GM12891 (cell line): ENCODE measurements at regions not wholly inside any gene's neighbourhood (a gene's known extent, or its start where the extent isn't known, plus 50 kb on each side); places are given as distances from the start of the nearest gene placed in this dataset.

Experiments used
- DNase-seq: peaks from one replicate; pipeline ENCODE4 v3.0.0; 2011; ENCODE audit warnings: low spot score; ENCODE audit not compliant: insufficient read length
- FAIRE-seq: peaks from 2 replicates; lab custom pipeline; 2011; peaks lifted over from hg19 to GRCh38; lab: Jason Lieb, UNC
- PAX5 ChIP-seq: IDR thresholded peaks from 2 replicates; pipeline ENCODE4 v1.6.1; 2011; ENCODE audit warnings: low read length, moderate library complexity, mild to moderate bottlenecking; ENCODE audit not compliant: insufficient read depth, severe bottlenecking
- POLR2A ChIP-seq: IDR thresholded peaks from 2 replicates; pipeline ENCODE4 v1.6.1; 2011; ENCODE audit warnings: low read depth, low read length, control low read depth
- POLR2AphosphoS5 ChIP-seq: IDR thresholded peaks from 2 replicates; pipeline ENCODE4 v1.6.1; 2011; ENCODE audit warnings: low read depth, low read length, control low read depth
- POU2F2 ChIP-seq: IDR thresholded peaks from 2 replicates; pipeline ENCODE4 v1.6.1; 2011; ENCODE audit warnings: low read depth, mild to moderate bottlenecking, control low read depth, low read length, moderate library complexity
- SPI1 ChIP-seq: IDR thresholded peaks from 2 replicates; pipeline ENCODE4 v1.6.1; 2011; ENCODE audit warnings: low read depth, low read length, control low read depth
- TAF1 ChIP-seq: IDR thresholded peaks from 2 replicates; pipeline ENCODE4 v1.6.1; 2011; ENCODE audit warnings: low read depth, low read length, control low read depth

GRCh38 chr5:9859808-9860207 is 229.7 kb upstream of the TAS2R1 start:
- no peak for DNase-seq
- no peak for TF ChIP-seq POU2F2
- TF ChIP-seq PAX5 = no peak
- no peak for TF ChIP-seq SPI1
- no peak for TF ChIP-seq POLR2AphosphoS5
- no peak for TF ChIP-seq POLR2A
- no peak for TF ChIP-seq TAF1
- FAIRE-seq = no peak

GRCh38 chr5:9858043-9858442 is 227.9 kb upstream of the TAS2R1 start:
- no peak for TF ChIP-seq POLR2A
- no peak for TF ChIP-seq SPI1
- no peak for TF ChIP-seq TAF1
- TF ChIP-seq POLR2AphosphoS5 = no peak
- no peak for TF ChIP-seq POU2F2
- no peak for TF ChIP-seq PAX5
- no peak for FAIRE-seq
- no peak for DNase-seq

- TF ChIP-seq POU2F2 (no peak), POLR2AphosphoS5 (no peak), POLR2A (no peak), PAX5 (no peak), SPI1 (no peak), TAF1 (no peak)
- DNase-seq (no peak), FAIRE-seq (no peak)
These were observed 223.2 kb upstream of the TAS2R1 start for GRCh38 chr5:9853309-9853708.

- FAIRE-seq (no peak), DNase-seq (no peak)
- TF ChIP-seq PAX5 (no peak), SPI1 (no peak), POLR2A (no peak), POLR2AphosphoS5 (no peak), POU2F2 (no peak), TAF1 (no peak)
These were observed 222.5 kb upstream of the TAS2R1 start for GRCh38 chr5:9852671-9853070.

- FAIRE-seq (no peak), DNase-seq (no peak)
- TF ChIP-seq SPI1 (no peak), POLR2AphosphoS5 (no peak), TAF1 (no peak), POU2F2 (no peak), PAX5 (no peak), POLR2A (no peak)
These were observed 221.3 kb upstream of the TAS2R1 start for GRCh38 chr5:9851458-9851857.

GRCh38 chr5:9850456-9850855 is 220.3 kb upstream of the TAS2R1 start:
- TF ChIP-seq POU2F2 (no peak), POLR2AphosphoS5 (no peak), POLR2A (no peak), TAF1 (no peak), PAX5 (no peak), SPI1 (no peak)
- DNase-seq (no peak), FAIRE-seq (no peak)

GRCh38 chr5:9847631-9848030 is 217.5 kb upstream of the TAS2R1 start:
- no peak for DNase-seq
- FAIRE-seq = no peak
- TF ChIP-seq POU2F2 = no peak
- TF ChIP-seq POLR2AphosphoS5 = no peak
- TF ChIP-seq POLR2A = no peak
- no peak for TF ChIP-seq PAX5

- DNase-seq (no peak), FAIRE-seq (no peak)
- TF ChIP-seq SPI1 (no peak), TAF1 (no peak)
These were observed 215.0 kb upstream of the TAS2R1 start for GRCh38 chr5:9845185-9845584.

GRCh38 chr5:9841516-9842170 is 211.5 kb upstream of the TAS2R1 start:
- TF ChIP-seq SPI1 = no peak
- no peak for TF ChIP-seq POU2F2
- no peak for TF ChIP-seq POLR2AphosphoS5
- TF ChIP-seq PAX5 = no peak
- TF ChIP-seq TAF1 = no peak
- TF ChIP-seq POLR2A = no peak
- no peak for DNase-seq
- no peak for FAIRE-seq

GRCh38 chr5:9838916-9839315 is 208.8 kb upstream of the TAS2R1 start:
- TF ChIP-seq SPI1 (no peak), POU2F2 (no peak), POLR2A (no peak)
- no peak for FAIRE-seq

More at GRCh38 chr5:9838916-9839315, 208.8 kb upstream of the TAS2R1 start:
- DNase-seq = no peak
